ENCODE measurements at regions not wholly inside any gene's neighbourhood (a gene's known extent, or its start where the extent isn't known, plus 50 kb on each side); places are given as distances from the start of the nearest gene placed in this dataset.

DNA sequence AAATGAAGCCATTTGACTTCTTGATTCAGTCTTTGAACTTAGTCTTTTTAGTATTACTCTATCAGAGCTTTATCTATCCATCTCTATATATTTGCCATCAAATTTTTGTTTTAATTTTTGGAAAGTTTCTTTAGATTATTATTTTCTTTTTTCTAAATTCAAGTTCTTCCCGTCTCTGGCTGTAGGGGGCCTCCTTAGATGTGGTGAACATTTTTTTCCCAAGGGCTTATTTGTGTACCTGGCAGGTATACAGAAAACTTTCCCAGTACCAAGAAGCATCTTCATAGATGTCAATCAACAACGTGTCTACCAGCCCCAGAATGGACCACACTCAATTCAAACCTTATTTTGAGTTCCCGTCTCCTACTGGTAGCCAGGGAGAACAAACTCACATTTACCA is 486.8 kb upstream of the CNTN4 start:
- H3K9ac ChIP-seq (ENCODE audit: low read length), result no peak overlapping the region
- H2BK15ac ChIP-seq (ENCODE audit: low read depth, poor library complexity, severe bottlenecking), result no peak overlapping the region
- H3K14ac ChIP-seq (ENCODE audit: low read length in 2 of 2), result no peak overlapping the region
- H3K4me2 ChIP-seq (ENCODE audit: low read length, poor library complexity, severe bottlenecking), result no peak overlapping the region
- no peak overlapping the region for H3K4ac ChIP-seq (ENCODE audit: low read depth in 1 of 2, low read length in 2 of 2)
- H2AFZ ChIP-seq (ENCODE audit: low read depth, low read length), result no peak overlapping the region
- H3K4me1 ChIP-seq (ENCODE audit: control insufficient read depth, insufficient read depth, low read depth, low read length), result no peaks in the 10 kb centered on the region
- H2BK12ac ChIP-seq (ENCODE audit: low read length in 2 of 2), result no peak overlapping the region
- no peaks in the 10 kb centered on the region for H3K36me3 ChIP-seq (ENCODE audit: control insufficient read depth in 1 of 2, insufficient read depth in 2 of 2, low read depth in 1 of 2, low read length in 2 of 2)
- no peak overlapping the region for H4K91ac ChIP-seq (ENCODE audit: low read length)
- H3K27ac ChIP-seq (ENCODE audit: low read length, poor library complexity, severe bottlenecking), result no peak overlapping the region
- no peaks in the 10 kb centered on the region for H3K27me3 ChIP-seq (ENCODE audit: control insufficient read depth in 1 of 2, insufficient read depth in 1 of 2, low read length in 2 of 2)
- H3K9me3 ChIP-seq (ENCODE audit: control insufficient read depth, low read length), result peaks cover under 1% of the 10 kb centered on the region
- no peak overlapping the region for H3K23ac ChIP-seq (ENCODE audit: low read length in 2 of 2)
- no peak overlapping the region for H2BK120ac ChIP-seq (ENCODE audit: low read depth, low read length)
- 42% methylated on average over 2 of the region's 3 CpGs for WGBS
- no peak overlapping the region for H2AK5ac ChIP-seq (ENCODE audit: low read length, severe bottlenecking)
- H3K4me3 ChIP-seq (ENCODE audit: insufficient read depth in 1 of 2, low read depth in 1 of 2, low read length in 2 of 2), result no peak overlapping the region
- no peak for DNase-seq
- no peak overlapping the region for H4K8ac ChIP-seq (ENCODE audit: low read length)
- no peak overlapping the region for H3K18ac ChIP-seq (ENCODE audit: low read depth in 1 of 2, low read length in 2 of 2)
- no peaks in the 10 kb centered on the region for H3K79me1 ChIP-seq (replicated peaks; ENCODE audit: low read length, poor library complexity, severe bottlenecking)
- H2BK5ac ChIP-seq (ENCODE audit: low read depth, low read length, poor library complexity, severe bottlenecking), result no peak overlapping the region

DNA sequence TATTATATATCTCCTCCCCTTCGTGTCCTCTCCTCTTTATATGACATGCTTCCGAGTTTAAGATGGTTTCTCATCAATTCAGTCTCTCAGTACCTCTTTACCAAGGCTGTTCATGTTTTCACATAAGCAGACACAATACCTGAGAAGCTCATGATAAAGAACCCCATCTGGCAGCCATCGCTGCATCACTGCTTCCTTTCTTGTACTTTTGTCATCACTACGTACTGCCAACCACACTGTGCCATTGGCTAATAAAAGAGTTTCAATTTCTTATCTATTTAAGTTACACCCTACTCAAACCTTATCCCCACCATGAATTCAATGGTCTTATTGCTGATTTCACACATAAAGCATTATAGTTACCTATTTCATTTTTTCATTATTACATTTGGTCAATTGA is 484.7 kb upstream of the CNTN4 start:
- no peak overlapping the region for H3K9ac ChIP-seq (ENCODE audit: low read length)
- H2AK5ac ChIP-seq (ENCODE audit: low read length, severe bottlenecking), result no peak overlapping the region
- no peak overlapping the region for H3K4ac ChIP-seq (ENCODE audit: low read depth in 1 of 2, low read length in 2 of 2)
- no peak overlapping the region for H2BK12ac ChIP-seq (ENCODE audit: low read length in 2 of 2)
- H2BK15ac ChIP-seq (ENCODE audit: low read depth, poor library complexity, severe bottlenecking), result no peak overlapping the region
- no peak overlapping the region for H3K18ac ChIP-seq (ENCODE audit: low read depth in 1 of 2, low read length in 2 of 2)
- H4K8ac ChIP-seq (ENCODE audit: low read length), result no peak overlapping the region
- no peak overlapping the region for H2AFZ ChIP-seq (ENCODE audit: low read depth, low read length)
- H3K4me2 ChIP-seq (ENCODE audit: low read length, poor library complexity, severe bottlenecking), result no peak overlapping the region
- no peak overlapping the region for H3K14ac ChIP-seq (ENCODE audit: low read length in 2 of 2)
- no peak overlapping the region for H3K27ac ChIP-seq (ENCODE audit: low read length, poor library complexity, severe bottlenecking)
- H2BK120ac ChIP-seq (ENCODE audit: low read depth, low read length), result no peak overlapping the region
- peaks cover 6% of the 10 kb centered on the region for H3K9me3 ChIP-seq (ENCODE audit: control insufficient read depth, low read length)
- 60% methylated on average over 4 of the region's 4 CpGs for WGBS
- no peak for DNase-seq
- H3K79me1 ChIP-seq (replicated peaks; ENCODE audit: low read length, poor library complexity, severe bottlenecking), result no peaks in the 10 kb centered on the region
- no peak overlapping the region for H3K23ac ChIP-seq (ENCODE audit: low read length in 2 of 2)
- H3K4me3 ChIP-seq (ENCODE audit: insufficient read depth in 1 of 2, low read depth in 1 of 2, low read length in 2 of 2), result no peak overlapping the region
- H3K36me3 ChIP-seq (ENCODE audit: control insufficient read depth in 1 of 2, insufficient read depth in 2 of 2, low read depth in 1 of 2, low read length in 2 of 2), result no peaks in the 10 kb centered on the region
- H2BK5ac ChIP-seq (ENCODE audit: low read depth, low read length, poor library complexity, severe bottlenecking), result no peak overlapping the region
- H4K91ac ChIP-seq (ENCODE audit: low read length), result no peak overlapping the region
- H3K4me1 ChIP-seq (ENCODE audit: control insufficient read depth, insufficient read depth, low read depth, low read length), result no peaks in the 10 kb centered on the region
- no peaks in the 10 kb centered on the region for H3K27me3 ChIP-seq (ENCODE audit: control insufficient read depth in 1 of 2, insufficient read depth in 1 of 2, low read length in 2 of 2)

DNA sequence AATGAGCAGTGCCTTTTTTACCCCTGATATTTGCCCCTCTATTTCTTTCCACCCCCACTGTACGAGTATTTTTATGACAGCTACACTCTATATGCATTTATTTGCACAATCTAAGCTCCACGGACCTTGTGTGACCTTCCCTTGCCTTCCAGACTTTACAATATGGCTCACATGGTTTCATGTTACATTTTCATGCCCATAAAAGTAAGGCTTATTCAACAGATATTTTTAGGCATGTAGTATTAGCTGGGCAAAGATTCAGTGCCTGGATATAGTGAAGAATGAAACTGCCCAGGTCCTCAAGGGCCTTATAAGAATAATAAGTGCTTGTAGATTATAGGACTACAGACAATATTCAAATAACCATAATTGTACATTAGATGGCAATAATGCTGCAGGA is 481.9 kb upstream of the CNTN4 start:
- no peak overlapping the region for H3K4me2 ChIP-seq (ENCODE audit: low read length, poor library complexity, severe bottlenecking)
- H2AFZ ChIP-seq (ENCODE audit: low read depth, low read length), result no peak overlapping the region
- no peak for DNase-seq
- peaks cover 11% of the 10 kb centered on the region for H3K9me3 ChIP-seq (ENCODE audit: control insufficient read depth, low read length)
- H3K23ac ChIP-seq (ENCODE audit: low read length in 2 of 2), result no peak overlapping the region
- no peak overlapping the region for H2AK5ac ChIP-seq (ENCODE audit: low read length, severe bottlenecking)
- no peak overlapping the region for H4K8ac ChIP-seq (ENCODE audit: low read length)
- H3K18ac ChIP-seq (ENCODE audit: low read depth in 1 of 2, low read length in 2 of 2), result no peak overlapping the region
- no peak overlapping the region for H2BK120ac ChIP-seq (ENCODE audit: low read depth, low read length)
- no peaks in the 10 kb centered on the region for H3K27me3 ChIP-seq (ENCODE audit: control insufficient read depth in 1 of 2, insufficient read depth in 1 of 2, low read length in 2 of 2)
- H3K27ac ChIP-seq (ENCODE audit: low read length, poor library complexity, severe bottlenecking), result no peak overlapping the region
- no peak overlapping the region for H2BK15ac ChIP-seq (ENCODE audit: low read depth, poor library complexity, severe bottlenecking)
- H2BK5ac ChIP-seq (ENCODE audit: low read depth, low read length, poor library complexity, severe bottlenecking), result no peak overlapping the region
- 22% methylated on average over 2 of the region's 2 CpGs for WGBS
- H3K36me3 ChIP-seq (ENCODE audit: control insufficient read depth in 1 of 2, insufficient read depth in 2 of 2, low read depth in 1 of 2, low read length in 2 of 2), result no peaks in the 10 kb centered on the region
- no peak overlapping the region for H3K4me3 ChIP-seq (ENCODE audit: insufficient read depth in 1 of 2, low read depth in 1 of 2, low read length in 2 of 2)
- H4K91ac ChIP-seq (ENCODE audit: low read length), result no peak overlapping the region
- H3K4me1 ChIP-seq (ENCODE audit: control insufficient read depth, insufficient read depth, low read depth, low read length), result no peaks in the 10 kb centered on the region
- no peak overlapping the region for H3K14ac ChIP-seq (ENCODE audit: low read length in 2 of 2)
- no peak overlapping the region for H3K9ac ChIP-seq (ENCODE audit: low read length)
- no peak overlapping the region for H3K4ac ChIP-seq (ENCODE audit: low read depth in 1 of 2, low read length in 2 of 2)
- H2BK12ac ChIP-seq (ENCODE audit: low read length in 2 of 2), result no peak overlapping the region
- H3K79me1 ChIP-seq (replicated peaks; ENCODE audit: low read length, poor library complexity, severe bottlenecking), result no peaks in the 10 kb centered on the region

DNA sequence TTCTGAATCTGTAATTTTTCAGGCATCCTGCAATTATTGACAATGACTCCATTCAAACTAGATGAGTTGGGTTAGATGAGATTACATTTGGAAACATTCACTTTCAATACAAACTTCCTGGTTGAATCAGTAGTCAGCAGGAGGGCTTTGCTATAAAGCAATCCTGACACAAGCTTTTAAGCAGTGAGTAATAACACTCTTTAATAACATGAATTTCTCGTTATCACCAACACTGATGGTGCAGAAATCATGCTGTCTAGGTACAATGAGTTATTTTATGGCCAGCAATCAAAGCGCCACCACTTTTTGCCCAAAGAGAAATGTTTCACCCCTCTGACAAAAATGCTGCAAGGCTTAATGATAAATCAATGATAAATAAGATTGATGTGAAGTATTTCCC is 474.8 kb upstream of the CNTN4 start:
- Histone ChIP-seq H2BK5ac (ENCODE audit: low read depth, low read length, poor library complexity, severe bottlenecking) (no peak overlapping the region), H3K36me3 (ENCODE audit: control insufficient read depth in 1 of 2, insufficient read depth in 2 of 2, low read depth in 1 of 2, low read length in 2 of 2) (no peaks in the 10 kb centered on the region), H3K4me1 (ENCODE audit: control insufficient read depth, insufficient read depth, low read depth, low read length) (no peaks in the 10 kb centered on the region), H4K91ac (ENCODE audit: low read length) (no peak overlapping the region), H3K9me3 (ENCODE audit: control insufficient read depth, low read length) (peaks cover 5% of the 10 kb centered on the region), H3K79me1 (replicated peaks; ENCODE audit: low read length, poor library complexity, severe bottlenecking) (no peaks in the 10 kb centered on the region), H3K4me3 (ENCODE audit: insufficient read depth in 1 of 2, low read depth in 1 of 2, low read length in 2 of 2) (no peak overlapping the region), H2BK12ac (ENCODE audit: low read length in 2 of 2) (no peak overlapping the region), H3K9ac (ENCODE audit: low read length) (no peak overlapping the region), H2BK15ac (ENCODE audit: low read depth, poor library complexity, severe bottlenecking) (no peak overlapping the region), H3K4ac (ENCODE audit: low read depth in 1 of 2, low read length in 2 of 2) (no peak overlapping the region), H3K18ac (ENCODE audit: low read depth in 1 of 2, low read length in 2 of 2) (no peak overlapping the region), H3K27ac (ENCODE audit: low read length, poor library complexity, severe bottlenecking) (no peak overlapping the region), H4K8ac (ENCODE audit: low read length) (no peak overlapping the region), H2AK5ac (ENCODE audit: low read length, severe bottlenecking) (no peak overlapping the region), H3K4me2 (ENCODE audit: low read length, poor library complexity, severe bottlenecking) (no peak overlapping the region), H3K14ac (ENCODE audit: low read length in 2 of 2) (no peak overlapping the region), H2AFZ (ENCODE audit: low read depth, low read length) (no peak overlapping the region), H3K23ac (ENCODE audit: low read length in 2 of 2) (no peak overlapping the region), H2BK120ac (ENCODE audit: low read depth, low read length) (no peak overlapping the region), H3K27me3 (ENCODE audit: control insufficient read depth in 1 of 2, insufficient read depth in 1 of 2, low read length in 2 of 2) (no peaks in the 10 kb centered on the region)
- 100% methylated on average over 2 of the region's 2 CpGs for WGBS
- no peak for DNase-seq
